Epithelial cell of esophagus (primary cell): ENCODE measurements at regions not wholly inside any gene's neighbourhood (a gene's known extent, or its start where the extent isn't known, plus 50 kb on each side); places are given as distances from the start of the nearest gene placed in this dataset.
A peak's percentile ranks its signal among the peaks of the same experiment; 100 is the strongest.
"Not testable (repeated sequence)": the region's sequence is repeated elsewhere in the genome, so short reads cannot be mapped to it uniquely, and the experiment has no call there.

Source experiments
- DNase-seq: peaks from one replicate; pipeline ENCODE4 v3.0.0; 2010; ENCODE audit warnings: low read depth
- H3K4me3 ChIP-seq: 2 replicates; pipeline ENCODE4 v1.5.1; 2011; ENCODE audit warnings: mild to moderate bottlenecking, low read length, control low read depth
- CTCF ChIP-seq: IDR thresholded peaks from 2 replicates; pipeline ENCODE4 v1.5.1; 2011; ENCODE audit warnings: low read depth, mild to moderate bottlenecking, low read length, control low read depth, inconsistent platforms; ENCODE audit not compliant: insufficient read depth; ENCODE audit errors: missing control alignments

GRCh38 chr22:23433127-23434005 lies 146.7 kb downstream of the IGLL1 start:
- TF ChIP-seq CTCF = peak; percentile 35
- DNase-seq = peak; percentile 7
- not testable (repeated sequence) for H3K4me3 ChIP-seq

- DNase-seq, H3K4me3 ChIP-seq: not testable (repeated sequence)
Measured at GRCh38 chr22:23432719-23433118, 147.4 kb downstream of the IGLL1 start.

GRCh38 chr22:23431337-23432072 lies 148.6 kb downstream of the IGLL1 start:
- TF ChIP-seq CTCF = no peak
- no peak overlapping the region for H3K4me3 ChIP-seq
- DNase-seq = peak; percentile 9

- not testable (repeated sequence) for DNase-seq, H3K4me3 ChIP-seq
Measured at GRCh38 chr22:23424551-23425068, 155.5 kb downstream of the IGLL1 start.

GRCh38 chr22:23424031-23424430 lies 156.1 kb downstream of the IGLL1 start:
- H3K4me3 ChIP-seq = no peak overlapping the region
- no peak for TF ChIP-seq CTCF
- no peak for DNase-seq

GRCh38 chr22:23422281-23422680 lies 157.8 kb downstream of the IGLL1 start:
- not testable (repeated sequence) for DNase-seq

GRCh38 chr22:23421300-23421699 lies 158.8 kb downstream of the IGLL1 start:
- DNase-seq, H3K4me3 ChIP-seq: not testable (repeated sequence)

More at GRCh38 chr22:23422281-23422680, 157.8 kb downstream of the IGLL1 start:
- not testable (repeated sequence) for H3K4me3 ChIP-seq

GRCh38 chr22:23419931-23420330 lies 160.2 kb downstream of the IGLL1 start:
- DNase-seq = no peak
- no peak for TF ChIP-seq CTCF
- H3K4me3 ChIP-seq = no peak overlapping the region

- H3K4me3 ChIP-seq = no peak overlapping the region
- TF ChIP-seq CTCF = no peak
- DNase-seq = no peak
Measured at GRCh38 chr22:23419171-23419570, 160.9 kb downstream of the IGLL1 start.
